PC-9 (cell line): ENCODE measurements at regions not wholly inside any gene's neighbourhood (a gene's known extent, or its start where the extent isn't known, plus 50 kb on each side); places are given as distances from the start of the nearest gene placed in this dataset.

Experiments
- BruUV-seq: library from RNA; stranded (reverse); fragments of 400-500 nt; replicated peaks from 2 replicates; lab custom pipeline; 2021; lab: Mats Ljungman, UMichigan
- CTCF ChIA-PET: fragments of 300-600 bp; sonication (Branson Sonifier 250); formaldehyde crosslinking; loops from one replicate; lab custom pipeline; 2022; ENCODE audit warnings: antibody characterized with exemption; lab: Charles Lee
- POLR2A ChIA-PET: fragments of 300-600 bp; sonication (Branson Sonifier 250); formaldehyde crosslinking; loops from one replicate; lab custom pipeline; 2022; ENCODE audit warnings: antibody characterized with exemption; ENCODE audit not compliant: unreplicated experiment; lab: Charles Lee
- DNase-seq, 2 experiments: peaks; one replicate each; pipeline versions ENCODE4 v3.0.0 to v3.0.0-alpha.2; 2015 to 2022; ENCODE audit warnings: mixed read lengths in 1 of 2
- H2AFZ ChIP-seq: fragments of 200-600 bp; sonication (generic); 2 replicates; pipeline ENCODE4 v1.8.1; 2017; ENCODE audit warnings: antibody characterized with exemption
- H3F3A ChIP-seq: fragments of 200-600 bp; sonication (generic); 2 replicates; pipeline ENCODE4 v1.8.1; 2017; ENCODE audit warnings: antibody characterized with exemption, mild to moderate bottlenecking, low read depth; ENCODE audit not compliant: insufficient read depth
- H3K27ac ChIP-seq: fragments of 200-600 bp; sonication (generic); 2 replicates; pipeline ENCODE4 v1.6.1; 2016; ENCODE audit warnings: mixed run types
- H3K27me3 ChIP-seq: fragments of 200-600 bp; sonication (generic); 2 replicates; pipeline ENCODE4 v1.6.1; 2016; ENCODE audit warnings: low read depth, mixed run types; ENCODE audit not compliant: insufficient read depth
- H3K36me3 ChIP-seq: fragments of 200-600 bp; sonication (generic); 2 replicates; pipeline ENCODE4 v1.6.1; 2016; ENCODE audit warnings: low read depth, mixed run types
- H3K4me1 ChIP-seq: fragments of 200-600 bp; sonication (generic); replicated peaks from 2 replicates; pipeline ENCODE4 v1.6.1; 2016; ENCODE audit warnings: mixed run types; ENCODE audit not compliant: insufficient read depth
- H3K4me2 ChIP-seq: fragments of 200-600 bp; sonication (generic); 2 replicates; pipeline ENCODE4 v1.6.1; 2017; ENCODE audit warnings: mixed run types
- H3K4me3 ChIP-seq: fragments of 200-600 bp; sonication (generic); 2 replicates; pipeline ENCODE4 v1.6.1; 2016; ENCODE audit warnings: mixed run types
- H3K79me2 ChIP-seq: fragments of 200-600 bp; sonication (generic); 2 replicates; pipeline ENCODE4 v1.6.1; 2017; ENCODE audit warnings: low read depth, mixed run types
- H3K9me2 ChIP-seq: fragments of 200-600 bp; sonication (generic); 2 replicates; pipeline ENCODE4 v1.8.1; 2017; ENCODE audit warnings: mild to moderate bottlenecking; ENCODE audit not compliant: insufficient read depth
- H3K9me3 ChIP-seq: fragments of 200-600 bp; sonication (generic); 2 replicates; pipeline ENCODE4 v1.8.1; 2016; ENCODE audit warnings: low read depth; ENCODE audit not compliant: insufficient read depth
- H4K20me1 ChIP-seq: fragments of 200-600 bp; sonication (generic); 2 replicates; pipeline ENCODE4 v1.8.1; 2017; ENCODE audit not compliant: insufficient read depth
- CTCF ChIP-seq: fragments of 200-600 bp; sonication (generic); conservative IDR thresholded peaks from 2 replicates; pipeline ENCODE4 v1.6.1; 2017; ENCODE audit warnings: mixed run types, antibody characterized with exemption, mild to moderate bottlenecking, moderate library complexity
- EZH2 ChIP-seq: fragments of 200-600 bp; sonication (generic); IDR thresholded peaks from 2 replicates; pipeline ENCODE4 v1.8.0; 2017; ENCODE audit warnings: antibody characterized with exemption, low read depth
- intact Hi-C: fragments of 100-400 bp; cut with micrococcal nuclease; formaldehyde crosslinking; loops from one replicate; pipeline ENCODE4 v1.10.0; 2022; ENCODE audit not compliant: unreplicated experiment

DNA sequence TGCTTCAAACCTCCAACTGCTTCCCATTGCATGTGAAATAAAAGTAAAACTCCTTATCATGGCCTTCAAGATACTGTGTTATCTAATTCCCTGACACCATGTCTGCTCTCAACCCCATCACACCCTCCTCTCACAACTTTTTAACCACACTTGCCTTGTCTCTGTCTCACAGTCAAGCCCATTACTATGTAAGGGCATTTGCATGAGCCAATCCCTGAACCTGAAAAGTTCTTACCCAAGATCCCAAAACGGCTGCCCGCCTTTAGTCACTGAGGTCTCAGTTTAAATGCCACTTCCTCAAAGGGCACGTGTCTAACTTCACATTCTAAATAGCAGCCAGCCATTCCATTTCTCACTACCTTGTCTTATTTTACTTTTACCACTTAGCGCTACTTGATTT lies 83.1 kb downstream of the SST start:
- Histone ChIP-seq H4K20me1 (no peaks in the 10 kb centered on the region), H3F3A (no peaks in the 10 kb centered on the region), H3K9me3 (no peaks in the 10 kb centered on the region), H3K36me3 (no peaks in the 10 kb centered on the region), H3K79me2 (no peaks in the 10 kb centered on the region), H3K27me3 (peaks cover 16% of the 10 kb centered on the region), H2AFZ (no peak overlapping the region), H3K4me2 (no peak overlapping the region), H3K4me1 (no peaks in the 10 kb centered on the region), H3K4me3 (no peak overlapping the region), H3K27ac (no peak overlapping the region), H3K9me2 (no peaks in the 10 kb centered on the region; the same call in 1 of the 2 replicates)
- CTCF ChIA-PET: no interaction called here
- no peak for TF ChIP-seq CTCF
- BruUV-seq: no TSS peak
- no peak for DNase-seq
- POLR2A ChIA-PET: no interaction called here
- intact Hi-C loops: no loop called here

DNA sequence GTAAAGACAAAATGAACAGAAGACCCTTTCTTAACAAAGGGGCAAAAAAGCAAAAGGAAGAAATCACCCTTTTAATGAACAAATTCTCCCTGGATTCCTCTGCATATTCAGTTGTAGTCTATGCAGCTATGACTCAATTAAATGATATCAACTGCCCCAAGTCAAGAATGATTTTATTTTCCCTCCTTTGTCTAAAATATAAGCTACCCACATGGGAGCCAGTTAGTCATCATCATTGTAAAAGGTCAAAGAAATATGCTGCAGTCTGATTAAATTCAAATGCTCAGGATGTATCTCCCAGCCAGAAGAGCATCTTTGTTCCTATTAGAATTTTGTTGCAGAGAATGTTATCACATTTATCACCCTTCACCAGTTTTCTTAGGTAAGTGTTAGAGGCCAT lies 84.0 kb downstream of the SST start:
- Histone ChIP-seq H3K27me3 (peaks cover 8% of the 10 kb centered on the region), H4K20me1 (no peaks in the 10 kb centered on the region), H3F3A (no peaks in the 10 kb centered on the region), H3K4me1 (no peaks in the 10 kb centered on the region), H3K27ac (no peak overlapping the region), H3K4me2 (no peak overlapping the region), H3K9me2 (no peaks in the 10 kb centered on the region), H3K9me3 (no peaks in the 10 kb centered on the region), H2AFZ (no peak overlapping the region), H3K36me3 (no peaks in the 10 kb centered on the region), H3K4me3 (no peak overlapping the region), H3K79me2 (no peaks in the 10 kb centered on the region)
- ChIA-PET CTCF (no interaction called here), POLR2A (no interaction called here)
- BruUV-seq: no TSS peak
- no peak for TF ChIP-seq CTCF
- TF ChIP-seq EZH2: no peak
- intact Hi-C loops: no loop called here
- no peak for DNase-seq

- ChIA-PET CTCF (no interaction called here), POLR2A (no interaction called here)
- no peak for TF ChIP-seq CTCF
- TF ChIP-seq EZH2: no peak
- H3K79me2 ChIP-seq: no peaks in the 10 kb centered on the region
- H3F3A ChIP-seq: no peaks in the 10 kb centered on the region
- no TSS peak for BruUV-seq
- intact Hi-C loops: loop anchor here (5.0 kb wide), 1 partner anchor 255 kb away; no protein-coding TSS in a partner anchor
- no peaks in the 10 kb centered on the region for H4K20me1 ChIP-seq
- no peak overlapping the region for H3K4me3 ChIP-seq
- H2AFZ ChIP-seq: no peak overlapping the region
- no peaks in the 10 kb centered on the region for H3K9me2 ChIP-seq
- no peaks in the 10 kb centered on the region for H3K9me3 ChIP-seq
- no peak for DNase-seq
- no peaks in the 10 kb centered on the region for H3K4me1 ChIP-seq
- no peak overlapping the region for H3K4me2 ChIP-seq
- H3K27me3 ChIP-seq: no peaks in the 10 kb centered on the region; the same call in 1 of the 2 replicates
- H3K27ac ChIP-seq: no peak overlapping the region
- no peaks in the 10 kb centered on the region for H3K36me3 ChIP-seq
Measured at GRCh38 chr3:187572441-187572840, 97.8 kb downstream of the SST start.
